ENCODE measurements at regions not wholly inside any gene's neighbourhood (a gene's known extent, or its start where the extent isn't known, plus 50 kb on each side); places are given as distances from the start of the nearest gene placed in this dataset.

DNA sequence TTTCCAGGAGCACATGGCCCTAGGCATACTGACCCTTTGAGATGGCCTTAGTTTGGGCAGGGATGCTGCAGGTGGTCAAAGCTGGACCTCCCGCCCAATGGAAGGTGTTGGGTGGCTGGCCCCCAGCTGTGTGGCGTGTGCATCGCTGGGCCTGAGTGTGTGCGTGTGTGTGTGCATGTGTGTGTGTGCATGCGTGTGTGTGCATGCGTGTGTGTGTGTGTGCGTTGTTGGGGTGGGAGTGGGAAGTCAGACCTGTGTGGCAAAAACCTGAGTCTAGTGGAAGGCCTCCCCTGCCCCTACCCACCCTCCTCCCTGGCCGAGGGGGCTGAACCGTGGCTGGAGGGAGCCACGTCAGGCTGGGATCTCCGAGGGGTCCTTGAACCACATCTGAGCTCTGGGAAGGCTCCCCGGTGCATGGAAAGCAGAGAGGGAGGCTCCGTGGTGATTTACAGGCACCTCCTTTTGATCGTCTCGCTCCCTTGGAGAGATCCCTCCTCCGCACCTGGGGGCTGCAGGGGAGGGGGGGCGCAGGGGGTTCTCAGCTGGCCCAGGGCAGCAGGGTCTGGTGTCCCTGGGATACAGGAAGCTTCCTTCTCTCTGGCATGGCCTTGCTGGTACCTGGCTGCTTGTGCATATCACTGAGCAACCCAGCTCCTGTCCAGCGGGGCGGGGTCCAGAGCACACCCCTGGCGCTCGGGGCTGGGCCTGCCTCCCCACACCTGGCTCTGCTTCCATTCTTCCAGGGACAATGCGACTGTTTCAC lies 124.7 kb upstream of the WNT4 start:
- DNase-seq: no peak

DNA sequence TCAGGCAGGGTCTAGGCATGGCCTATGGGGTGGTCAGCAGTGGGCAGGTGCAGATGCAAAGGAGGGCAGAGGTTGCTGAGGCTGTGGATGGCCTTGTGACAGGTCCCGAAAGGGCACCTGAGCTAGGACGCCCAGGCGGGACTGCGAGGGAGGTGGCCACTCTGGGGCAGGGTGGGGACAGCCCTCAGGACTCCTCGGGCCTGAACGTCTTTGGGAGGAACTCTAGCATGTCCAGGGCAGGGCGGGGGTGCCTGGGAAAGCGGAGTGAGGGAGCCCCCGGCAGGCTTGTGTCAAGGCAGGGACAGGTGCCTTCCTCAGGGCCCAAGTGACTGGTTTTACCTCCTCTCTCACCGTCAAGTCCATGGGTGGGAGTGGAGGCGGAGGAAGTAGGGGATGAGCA lies 125.4 kb upstream of the WNT4 start:
- no peak for DNase-seq

DNA sequence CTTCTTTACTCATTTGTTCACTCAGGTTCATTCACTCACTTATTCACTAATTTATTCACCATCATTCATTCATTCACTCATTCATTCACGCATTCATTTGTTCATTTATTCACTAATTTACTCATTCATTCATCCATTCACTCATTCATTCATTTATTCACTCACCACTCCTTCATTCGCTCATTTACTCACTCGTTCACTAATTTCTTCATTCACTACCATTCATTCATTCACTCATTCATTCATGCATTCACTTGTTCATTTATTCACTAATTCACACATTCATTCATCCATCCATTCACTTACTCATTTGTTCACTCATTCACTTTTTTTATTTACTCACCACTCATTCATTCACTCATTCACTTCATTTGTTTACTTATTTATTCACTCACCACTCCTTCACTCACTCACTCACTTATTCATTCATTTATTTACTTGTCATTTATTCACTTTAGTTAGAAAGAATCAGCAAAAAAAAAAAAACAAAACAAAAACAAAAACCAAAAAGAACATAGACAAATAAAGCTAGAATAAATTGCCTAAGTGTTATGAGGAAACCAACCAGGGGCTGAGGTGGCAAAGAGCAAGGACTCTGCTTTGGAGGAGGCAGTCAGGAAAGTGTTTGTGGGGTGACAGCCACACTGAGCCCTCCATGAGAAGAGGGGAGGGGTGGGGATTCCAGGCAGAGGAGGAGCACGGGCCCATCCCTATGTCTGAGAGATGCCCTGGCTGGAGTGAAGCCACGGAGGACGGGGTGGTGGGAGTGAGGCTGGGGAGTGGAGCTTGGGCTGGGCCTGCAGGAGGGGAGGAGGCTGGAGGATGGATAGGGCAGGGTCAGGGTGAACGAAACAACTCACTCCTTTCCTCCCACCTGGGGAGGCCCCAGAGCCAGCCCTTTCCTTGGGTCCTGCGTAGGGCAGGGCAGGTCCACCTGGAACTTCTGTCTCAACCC lies 129.2 kb upstream of the WNT4 start:
- DNase-seq: no peak

DNA sequence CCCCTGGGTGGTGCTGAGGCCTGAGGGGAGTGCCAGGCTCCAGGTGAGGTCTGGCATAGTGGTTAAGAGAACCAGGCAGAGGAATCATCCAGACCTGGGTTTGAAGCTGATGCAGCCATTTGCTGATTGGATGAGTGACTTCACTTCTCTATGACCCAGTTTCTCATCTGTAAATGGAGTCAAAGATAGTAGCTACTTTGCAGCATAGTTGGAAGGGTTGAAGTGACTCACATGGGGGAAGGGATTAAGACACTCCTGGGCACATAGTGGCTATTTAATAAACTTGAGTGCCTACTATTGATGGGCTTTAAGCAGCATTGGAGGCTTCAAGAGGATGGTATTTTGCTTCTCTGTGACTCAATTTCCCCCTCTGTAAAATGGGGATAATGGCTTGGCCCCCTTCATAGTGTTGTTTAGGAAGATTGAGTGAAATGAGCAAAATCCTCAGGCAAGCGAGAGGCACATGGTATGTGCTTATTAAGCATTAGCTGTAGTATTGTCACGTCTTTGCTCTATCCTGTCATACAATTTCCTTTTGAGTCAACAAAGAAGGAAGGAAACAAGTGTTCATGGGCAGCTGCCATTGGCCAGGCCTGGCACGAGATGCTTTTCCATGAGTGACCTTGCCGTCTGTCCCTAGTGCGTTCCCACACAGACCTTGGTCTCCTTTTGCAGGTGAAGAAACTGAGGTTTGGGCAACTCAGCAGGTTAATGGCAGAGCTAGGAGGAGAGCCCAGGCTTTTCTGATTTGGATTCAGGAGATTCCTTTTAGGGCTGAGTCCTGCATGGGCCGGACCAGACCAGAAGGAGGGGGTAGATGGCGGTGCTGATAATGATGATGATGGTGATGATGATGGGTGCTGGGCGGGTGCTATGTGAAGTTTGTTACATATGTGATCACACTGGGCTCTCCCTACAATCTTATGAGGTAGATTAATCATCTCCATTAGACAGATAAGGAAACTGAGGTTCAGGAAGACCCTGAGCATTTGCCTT lies 131.1 kb upstream of the WNT4 start:
- no peak for DNase-seq

GRCh38 chr1:22275167-22275566 lies 132.3 kb upstream of the WNT4 start:
- no peak for DNase-seq

DNA sequence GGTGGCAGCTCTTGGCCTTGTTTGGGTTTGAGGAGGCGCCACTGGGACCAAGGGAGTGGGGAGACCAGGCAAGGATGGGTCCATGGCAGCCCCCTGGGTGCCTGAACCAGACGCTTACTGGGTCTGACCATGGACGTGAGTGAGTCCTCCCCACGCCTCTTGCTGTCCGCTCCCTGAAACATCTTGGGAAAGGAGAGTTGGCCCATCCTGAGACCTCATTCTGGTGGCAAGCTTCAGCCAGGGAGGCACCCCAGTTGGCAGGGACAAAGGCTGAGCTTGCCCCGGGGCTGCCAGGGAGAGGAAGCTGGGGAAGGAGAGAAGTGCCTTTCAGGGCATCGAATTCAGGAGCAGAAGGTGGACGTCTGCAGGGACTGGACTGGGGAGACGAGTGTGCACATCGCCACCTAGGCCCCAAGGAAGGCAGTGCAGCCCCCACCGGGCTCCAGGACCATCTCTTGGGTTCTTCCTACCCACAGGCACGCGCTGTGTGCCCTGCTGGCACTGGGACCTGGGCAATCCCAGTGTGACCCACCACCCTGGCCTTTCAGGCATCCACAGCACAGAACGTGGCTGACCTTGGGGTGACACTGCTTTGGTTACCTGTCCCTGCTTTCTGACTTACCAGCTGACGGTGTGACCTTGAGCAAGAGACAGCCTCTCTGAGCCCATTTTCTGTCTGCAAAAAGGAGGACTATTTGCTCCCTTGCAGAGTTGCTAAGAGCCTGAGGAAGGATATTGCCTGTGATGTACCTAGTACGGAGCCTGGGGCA lies 132.9 kb upstream of the WNT4 start:
- peak in 1 of 2 experiments; percentile 72 for DNase-seq

DNA sequence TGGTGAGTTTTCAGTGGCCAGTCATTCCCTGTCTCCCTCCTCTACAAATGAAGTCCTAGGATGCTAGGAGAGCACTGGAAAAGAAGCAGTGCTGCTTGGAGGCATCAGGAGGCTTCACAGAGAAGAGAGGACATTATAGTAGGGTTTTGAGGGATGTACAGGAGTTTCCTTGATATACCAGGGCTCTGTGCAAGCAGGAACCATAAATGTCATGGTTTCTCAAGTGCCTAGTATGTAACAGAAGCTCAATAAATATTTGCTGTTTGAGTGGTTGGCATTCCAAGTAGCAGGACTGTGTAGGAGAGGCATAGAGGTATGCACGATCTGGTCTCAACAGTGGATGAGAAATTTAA lies 133.5 kb upstream of the WNT4 start:
- DNase-seq: no peak

DNA sequence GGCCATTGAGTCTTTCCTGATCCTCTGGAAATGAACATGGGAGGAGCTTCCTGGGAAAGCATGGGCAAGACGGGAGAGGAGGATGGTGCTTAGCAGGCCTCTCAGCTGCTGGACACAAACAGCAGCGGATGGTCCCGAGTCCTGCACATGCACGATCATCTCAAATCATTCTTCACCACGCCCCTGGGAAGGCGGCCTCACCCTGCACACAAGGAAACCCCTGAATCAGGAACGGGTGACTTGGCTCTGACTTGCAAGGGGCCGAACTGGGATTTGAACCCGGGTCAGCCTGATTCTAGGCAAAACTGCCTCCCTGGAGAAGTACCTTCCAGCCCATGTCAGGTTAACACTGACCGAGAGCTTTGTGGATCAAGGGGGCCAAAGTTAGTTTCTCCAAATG lies 134.8 kb upstream of the WNT4 start:
- no peak for DNase-seq

GRCh38 chr1:22279735-22280134 lies 136.8 kb upstream of the WNT4 start:
- DNase-seq: no peak

- no peak for DNase-seq
These were observed 137.6 kb upstream of the WNT4 start for GRCh38 chr1:22280526-22280925.

DNA sequence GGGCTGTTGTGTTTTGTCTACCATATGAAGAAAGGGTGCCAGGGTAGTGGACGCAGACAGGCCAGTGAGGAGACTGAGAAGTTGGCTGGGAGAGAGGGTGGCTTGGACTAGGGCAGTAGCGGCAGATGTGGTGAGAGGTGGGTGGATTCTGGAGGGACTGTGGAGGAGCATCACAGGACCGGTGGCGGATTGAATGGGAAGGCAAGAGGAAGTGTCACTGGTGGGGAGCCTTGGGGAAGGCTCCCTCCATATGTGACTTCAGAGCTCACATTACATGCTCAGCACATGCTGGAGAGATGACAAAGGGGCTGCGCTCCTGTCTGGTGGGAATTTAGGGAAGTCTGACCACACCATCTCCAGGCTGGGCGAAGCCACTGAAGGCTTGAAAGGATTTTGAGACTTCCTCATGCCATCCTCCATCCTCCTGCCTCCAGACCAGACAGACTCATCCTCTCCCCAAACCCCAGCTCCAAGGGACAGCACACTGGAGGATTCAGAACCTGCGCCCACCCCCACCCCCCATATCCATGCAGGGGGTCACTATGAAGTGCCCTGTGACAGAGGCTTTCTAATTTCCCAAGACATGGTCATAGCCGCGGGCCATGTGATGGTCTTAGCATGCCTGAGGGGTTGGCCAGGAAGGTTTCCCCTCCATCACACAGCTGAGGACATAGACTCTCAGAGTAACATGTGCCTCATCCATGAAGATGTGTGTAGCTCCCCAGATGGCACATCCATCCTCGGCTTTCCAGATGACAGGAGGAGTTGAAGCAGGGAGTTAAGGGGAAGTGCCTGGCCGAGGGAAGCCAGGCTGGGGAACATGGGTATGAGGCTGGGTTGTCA lies 138.8 kb upstream of the WNT4 start:
- no peak for DNase-seq

- DNase-seq: no peak
These were observed 139.6 kb upstream of the WNT4 start for GRCh38 chr1:22282364-22282995.

DNA sequence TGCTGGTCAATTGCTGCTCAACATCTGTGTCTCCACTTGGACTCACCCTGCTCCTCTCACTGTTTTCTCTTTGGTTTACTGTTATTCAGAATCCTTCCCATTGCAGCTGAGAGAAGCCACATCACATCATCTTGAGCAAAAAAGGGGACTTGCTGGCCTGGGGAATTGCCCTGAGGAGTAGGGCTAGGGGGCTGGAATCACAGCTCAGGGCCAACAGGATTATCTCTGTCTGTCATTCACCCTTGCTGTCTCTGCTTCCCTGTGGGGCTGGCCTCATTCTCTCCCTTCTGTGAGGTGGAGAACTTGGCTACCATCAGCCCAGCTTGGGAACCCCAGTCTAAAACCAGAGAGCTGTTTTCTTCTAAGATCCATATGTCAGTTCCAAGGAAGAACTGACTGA lies 140.7 kb upstream of the WNT4 start:
- DNase-seq: no peak

DNA sequence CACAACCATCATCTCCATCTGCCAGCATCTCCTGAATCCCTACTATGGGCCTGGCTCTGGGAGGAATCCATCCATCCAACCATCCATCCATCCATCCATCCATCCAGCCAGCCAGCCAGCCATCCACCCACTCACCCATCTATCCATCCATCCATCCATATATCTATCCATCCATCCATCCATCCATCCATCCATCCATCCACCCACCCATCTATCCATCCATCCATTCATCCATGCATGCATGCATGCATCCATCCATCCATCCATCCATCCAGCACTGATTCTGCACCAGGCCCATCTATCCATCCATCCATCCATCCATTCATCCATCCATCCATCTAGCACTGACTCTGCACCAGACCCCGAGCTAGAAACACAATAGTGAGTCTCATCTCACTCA lies 141.3 kb upstream of the WNT4 start:
- no peak for DNase-seq

- no peak for DNase-seq
These were observed 142.1 kb upstream of the WNT4 start for GRCh38 chr1:22284906-22285548.

DNA sequence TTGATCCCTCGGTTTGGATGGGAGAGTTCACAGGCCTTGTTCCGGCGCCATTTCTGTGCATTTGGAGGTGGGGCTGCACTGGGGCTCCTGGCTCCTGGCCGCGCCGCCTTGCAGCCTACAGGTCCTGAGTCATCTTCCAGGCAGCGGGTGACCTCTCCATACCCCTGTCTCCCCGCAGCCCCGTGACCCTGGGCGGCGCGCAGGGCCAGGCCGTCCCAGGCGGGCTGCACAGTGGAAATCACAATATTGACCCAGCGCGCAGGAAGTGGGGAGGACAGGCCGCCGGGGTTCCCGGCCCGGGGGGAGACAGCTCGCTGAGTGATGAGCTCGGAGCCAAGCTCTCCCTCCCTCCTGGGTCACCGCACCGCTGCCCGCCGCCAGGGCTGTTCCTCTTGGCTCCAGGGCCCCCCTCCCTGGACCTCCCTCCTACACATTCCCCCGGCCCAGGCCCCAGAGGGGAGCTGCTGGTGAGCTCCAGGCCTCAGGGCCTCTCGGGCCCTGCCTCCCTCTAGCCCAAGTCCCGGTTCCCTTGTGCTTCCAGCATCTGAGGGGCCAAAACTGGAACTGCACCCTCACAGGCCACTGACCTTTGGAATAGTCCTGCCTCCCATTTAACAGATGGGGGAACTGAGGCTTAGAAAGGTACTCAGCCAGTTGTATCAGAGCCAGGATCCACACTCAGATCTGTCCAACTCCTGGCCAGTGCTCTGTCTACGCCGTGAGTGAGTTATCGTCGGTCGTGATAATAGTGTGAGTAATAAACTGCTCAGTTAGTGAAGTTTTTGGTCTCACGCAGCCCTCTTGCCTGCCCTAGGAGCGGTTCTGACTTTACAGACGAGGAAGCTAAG lies 142.9 kb upstream of the WNT4 start:
- no peak for DNase-seq

DNA sequence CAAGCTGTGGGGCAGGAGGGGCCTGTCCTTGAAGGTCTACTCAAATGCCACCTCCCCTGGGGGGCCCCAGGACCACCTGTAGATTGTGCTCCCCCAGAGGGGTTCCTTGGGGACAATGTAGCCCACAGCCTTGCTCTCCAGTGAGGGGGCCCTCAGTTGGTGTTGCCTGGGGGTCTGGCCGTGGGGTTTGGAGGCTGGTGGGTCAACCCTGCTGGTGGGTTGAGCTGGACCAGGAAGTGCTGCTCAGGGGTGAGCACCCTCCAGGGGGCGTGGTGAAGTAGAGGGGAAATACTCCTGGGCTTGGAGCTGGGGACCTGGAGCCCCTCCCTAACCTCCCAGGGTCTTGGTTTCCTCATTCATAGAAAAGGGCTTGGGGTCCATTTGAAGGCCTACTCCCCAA lies 143.6 kb upstream of the WNT4 start:
- DNase-seq: no peak

DNA sequence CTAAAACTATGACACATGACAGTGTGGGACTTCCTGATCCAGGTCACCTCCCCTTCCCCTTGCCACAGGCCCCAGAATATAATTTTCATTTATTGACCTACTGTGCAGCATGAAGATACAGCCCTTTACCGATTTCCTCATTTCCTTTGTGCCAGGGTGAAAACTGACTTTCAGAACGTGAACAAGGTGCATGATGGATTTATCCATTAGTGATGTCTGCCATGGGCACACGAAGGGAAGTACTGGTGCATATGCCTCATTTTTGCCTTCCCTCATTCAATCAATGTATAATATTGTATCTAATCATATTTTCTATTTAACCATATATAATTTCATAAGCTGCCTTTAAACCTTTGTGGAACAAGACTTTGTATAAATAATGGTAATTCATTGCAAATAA lies 144.4 kb upstream of the WNT4 start:
- no peak for DNase-seq

GRCh38 chr1:22287946-22288520 lies 145.1 kb upstream of the WNT4 start:
- no peak for DNase-seq
